ENCODE measurements at regions not wholly inside any gene's neighbourhood (a gene's known extent, or its start where the extent isn't known, plus 50 kb on each side); places are given as distances from the start of the nearest gene placed in this dataset.
"Not testable (repeated sequence)": the region's sequence is repeated elsewhere in the genome, so short reads cannot be mapped to it uniquely, and the experiment has no call there.

DNA sequence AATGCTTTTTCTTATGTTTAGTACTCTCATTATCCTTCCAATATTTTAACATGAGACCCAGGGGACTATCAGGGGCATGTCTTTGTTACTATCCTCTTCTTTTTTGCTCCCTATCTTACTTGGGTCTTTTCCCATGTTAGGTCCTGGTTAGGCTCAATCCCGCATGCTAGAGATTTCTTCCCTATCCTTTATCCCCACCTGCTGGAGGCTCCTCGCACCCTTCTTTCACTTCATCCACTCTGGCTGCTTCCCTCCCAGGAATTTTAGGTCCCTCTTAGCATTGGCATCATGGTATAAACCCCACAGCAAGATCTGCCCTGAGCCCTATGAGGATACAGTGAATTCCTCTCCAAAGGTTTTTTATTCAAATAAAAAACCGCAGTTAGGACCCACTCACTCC is 567.3 kb downstream of the ANKRD30B start:
- 34 to 58% (median 35%) methylated on average over 3 of the region's 3 CpGs for WGBS, 4 donors
- H3K27me3 ChIP-seq; H3K27ac ChIP-seq; H3K4me3 ChIP-seq; intact Hi-C loops (cut with DNase I); ATAC-seq; H3K9me3 ChIP-seq; H3K4me1 ChIP-seq; DNase-seq; H3K36me3 ChIP-seq: not testable (repeated sequence)

DNA sequence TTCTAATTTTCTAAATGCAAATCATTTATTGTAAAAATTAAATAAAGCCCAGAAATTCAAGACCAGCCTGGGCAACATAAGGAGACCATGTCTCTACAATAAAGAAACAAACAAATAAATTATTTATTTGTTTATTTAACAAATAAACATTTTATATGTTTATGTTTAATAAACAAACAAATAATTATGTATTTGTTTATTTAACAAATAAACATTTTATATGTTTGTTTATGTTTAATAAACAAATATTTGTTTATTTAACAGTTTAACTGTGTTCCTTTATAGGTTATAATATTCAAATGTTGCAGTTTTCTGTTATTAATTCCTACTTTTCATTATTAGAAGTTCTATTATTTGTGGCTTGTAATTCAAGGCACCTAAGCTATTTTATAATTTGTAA is 570.7 kb downstream of the ANKRD30B start:
- H3K4me1 ChIP-seq; H3K36me3 ChIP-seq; H3K27me3 ChIP-seq; intact Hi-C loops (cut with DNase I); DNase-seq; H3K4me3 ChIP-seq; ATAC-seq; H3K9me3 ChIP-seq; H3K27ac ChIP-seq: not testable (repeated sequence)

DNA sequence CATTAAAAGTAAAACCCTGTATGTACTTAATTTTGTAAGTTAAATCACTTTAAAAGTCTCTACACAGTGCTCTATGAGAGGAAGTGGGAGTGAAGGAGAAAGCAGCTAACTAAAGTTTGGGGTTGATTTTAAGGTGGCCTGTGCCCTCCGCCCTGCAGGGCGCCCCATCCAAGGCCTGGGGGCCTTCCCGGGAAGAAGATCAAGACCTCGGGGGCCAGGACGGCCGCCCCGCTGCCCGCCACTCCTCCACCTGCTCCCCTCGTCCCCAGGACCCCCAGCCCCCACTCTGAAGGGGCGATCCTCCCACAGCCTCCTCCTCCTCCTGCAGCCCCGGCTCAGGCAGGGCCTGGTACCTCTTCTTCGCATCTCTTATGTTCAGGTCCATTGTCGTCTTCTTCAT is 581.7 kb downstream of the ANKRD30B start:
- ATAC-seq; H3K27me3 ChIP-seq; DNase-seq; intact Hi-C loops (cut with DNase I); H3K4me1 ChIP-seq; H3K4me3 ChIP-seq; H3K36me3 ChIP-seq; H3K9me3 ChIP-seq; H3K27ac ChIP-seq: not testable (repeated sequence)
- WGBS, 4 donors = 74 to 84% (median 81%) methylated on average over 7 to 11 of the region's 13 CpGs

DNA sequence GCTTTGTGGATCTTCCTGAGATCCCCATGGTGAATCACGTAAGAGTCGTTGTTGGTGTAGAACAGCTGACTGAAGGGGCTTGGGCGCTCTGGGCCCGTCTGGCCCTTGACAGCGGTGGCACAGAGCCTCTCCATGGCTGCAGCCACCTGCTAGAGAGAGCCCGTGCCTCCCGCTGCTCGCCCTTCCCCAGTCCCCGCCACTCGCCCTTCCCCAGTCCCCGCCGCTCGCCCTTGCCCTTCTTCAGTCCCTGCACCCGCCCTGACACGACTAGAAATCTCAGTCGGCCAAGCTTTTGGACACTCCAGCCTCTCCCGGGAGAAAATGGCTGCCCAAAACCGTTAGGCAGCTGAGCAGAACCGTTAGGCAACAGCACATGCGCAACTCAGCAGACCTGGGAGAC is 582.2 kb downstream of the ANKRD30B start:
- ATAC-seq; H3K9me3 ChIP-seq; H3K27me3 ChIP-seq; H3K4me3 ChIP-seq; intact Hi-C loops (cut with DNase I); H3K36me3 ChIP-seq; H3K27ac ChIP-seq; H3K4me1 ChIP-seq: not testable (repeated sequence)
- peak in 1 of 5 donors; percentile 44 for DNase-seq
- 79 to 84% (median 80%) methylated on average over 20 of the region's 20 CpGs for WGBS, 4 donors

DNA sequence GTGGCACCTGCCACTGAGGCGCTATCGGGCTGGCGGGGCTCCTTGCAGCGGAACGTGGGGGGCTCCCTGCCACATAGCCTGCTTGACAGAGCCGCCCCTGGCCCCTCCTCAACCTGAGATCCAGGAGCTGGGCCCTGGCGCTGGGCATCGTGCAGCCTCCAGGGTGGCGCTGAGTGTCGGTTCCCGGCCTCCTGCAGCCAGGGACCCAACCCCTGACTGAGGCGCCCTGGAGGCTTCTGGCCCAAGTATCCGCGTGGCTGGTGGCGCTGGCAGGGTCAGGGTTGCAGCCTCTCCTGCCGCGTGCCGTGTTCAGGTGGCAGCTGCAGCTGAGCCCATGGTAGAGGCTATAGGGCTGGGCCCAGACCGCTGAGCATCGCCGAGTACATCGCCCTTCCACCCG is 582.6 kb downstream of the ANKRD30B start:
- ATAC-seq; H3K36me3 ChIP-seq; H3K27me3 ChIP-seq; DNase-seq; intact Hi-C loops (cut with DNase I); H3K9me3 ChIP-seq; H3K4me1 ChIP-seq; H3K4me3 ChIP-seq; H3K27ac ChIP-seq: not testable (repeated sequence)
- WGBS, 4 donors = 85 to 92% (median 89%) methylated on average over 5 to 23 of the region's 23 CpGs

DNA sequence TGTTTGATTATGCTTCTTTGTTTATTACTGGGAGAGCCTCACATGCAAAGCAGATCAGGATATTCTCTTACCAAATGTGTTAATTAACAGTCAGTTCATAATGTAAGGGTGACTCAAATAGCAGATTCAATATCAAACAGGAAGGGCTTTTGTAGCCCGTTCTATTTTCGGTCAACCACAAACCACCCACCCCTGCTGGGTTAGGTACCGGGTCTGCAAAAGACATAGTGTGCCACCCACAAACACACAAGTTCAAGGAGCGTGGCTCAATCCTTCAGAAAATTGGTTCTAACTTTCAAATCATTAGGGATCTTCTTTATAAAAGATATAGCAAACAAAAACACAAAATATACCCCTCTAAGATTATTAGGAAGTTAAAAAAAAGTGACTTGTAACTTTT is 627.7 kb downstream of the ANKRD30B start:
- H3K4me1 ChIP-seq; H3K36me3 ChIP-seq; H3K27me3 ChIP-seq; ATAC-seq; H3K27ac ChIP-seq; intact Hi-C loops (cut with DNase I); H3K4me3 ChIP-seq; DNase-seq; H3K9me3 ChIP-seq: not testable (repeated sequence)
- 76 to 83% (median 80%) methylated on average over 4 of the region's 4 CpGs for WGBS, 4 donors

DNA sequence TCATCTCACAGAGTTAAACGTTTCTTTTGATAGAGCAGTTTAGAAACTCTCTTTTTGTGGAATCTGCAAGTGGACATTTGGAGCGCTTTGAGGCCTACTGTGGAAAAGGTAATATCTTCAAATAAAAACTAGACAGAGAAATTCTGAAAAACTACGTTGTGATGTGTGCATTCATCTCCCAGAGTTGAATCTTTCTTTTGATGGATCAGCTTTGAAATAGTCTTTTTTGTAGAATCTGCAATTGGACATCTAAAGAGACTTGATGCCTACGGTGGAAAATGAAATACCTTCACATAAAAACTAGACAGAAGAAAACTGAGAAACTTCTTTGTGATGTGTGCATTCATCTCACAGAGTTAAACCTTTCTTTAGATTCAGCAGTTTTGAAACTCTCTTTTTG is 659.9 kb downstream of the ANKRD30B start:
- DNase-seq; H3K27me3 ChIP-seq; ATAC-seq; H3K27ac ChIP-seq; H3K4me3 ChIP-seq; H3K4me1 ChIP-seq; intact Hi-C loops (cut with DNase I); H3K36me3 ChIP-seq: not testable (repeated sequence)
- H3K9me3 ChIP-seq = peaks cover 0 to 30% (median 8%) of the 10 kb centered on the region in 12 donors
- 43 to 48% (median 44%) methylated on average over 4 of the region's 4 CpGs for WGBS, 4 donors
